AG04449 (cell line): ENCODE measurements at regions not wholly inside any gene's neighbourhood (a gene's known extent, or its start where the extent isn't known, plus 50 kb on each side); places are given as distances from the start of the nearest gene placed in this dataset.
"Not testable (repeated sequence)": the region's sequence is repeated elsewhere in the genome, so short reads cannot be mapped to it uniquely, and the experiment has no call there.

ENCODE experiments used
- CTCF ChIA-PET: fragments of 350-600 bp; formaldehyde crosslinking; extraction: SDS; loops from one replicate; lab custom pipeline; 2021; ENCODE audit warnings: antibody characterized with exemption; lab: Yijun Ruan, JAX
- POLR2A ChIA-PET: fragments of 400-600, 350-600 bp; formaldehyde crosslinking; extraction: SDS; loops from one replicate; lab custom pipeline; 2020; ENCODE audit warnings: antibody characterized with exemption, inconsistent platforms; lab: Yijun Ruan, JAX
- DNase-seq: peaks from one replicate; pipeline ENCODE4 v3.0.0-alpha.2; 2010; ENCODE audit warnings: low read depth, low spot score
- H3K4me3 ChIP-seq: 2 replicates; pipeline ENCODE4 v1.5.1; 2011; ENCODE audit warnings: low read depth, mild to moderate bottlenecking, control low read depth, low read length
- CTCF ChIP-seq: IDR thresholded peaks from one replicate; pipeline ENCODE4 v1.5.1; 2011; ENCODE audit warnings: mild to moderate bottlenecking, moderate library complexity, low read length, control low read depth, inconsistent platforms; ENCODE audit not compliant: insufficient read depth; ENCODE audit errors: missing control alignments

GRCh38 chr5:145403992-145404391 lies 431.1 kb downstream of the PRELID2 start:
- no peak overlapping the region for H3K4me3 ChIP-seq
- ChIA-PET POLR2A (no interaction called here), CTCF (no interaction called here)
- TF ChIP-seq CTCF, result no peak
- DNase-seq, result no peak

GRCh38 chr5:145396888-145397287 lies 438.3 kb downstream of the PRELID2 start:
- no peak for DNase-seq
- H3K4me3 ChIP-seq, result no peak overlapping the region
- CTCF ChIA-PET, result no interaction called here
- POLR2A ChIA-PET, result no interaction called here
- TF ChIP-seq CTCF, result no peak

- CTCF ChIA-PET, POLR2A ChIA-PET, DNase-seq, H3K4me3 ChIP-seq: not testable (repeated sequence)
Measured at GRCh38 chr5:145395151-145395550, 440.0 kb downstream of the PRELID2 start.

GRCh38 chr5:145393426-145393825 lies 441.7 kb downstream of the PRELID2 start:
- TF ChIP-seq CTCF, result no peak
- CTCF ChIA-PET, result no interaction called here
- no peak for DNase-seq
- POLR2A ChIA-PET, result no interaction called here
- H3K4me3 ChIP-seq, result no peak overlapping the region

GRCh38 chr5:145389047-145389446 lies 446.1 kb downstream of the PRELID2 start:
- ChIA-PET POLR2A (no interaction called here), CTCF (no interaction called here)
- TF ChIP-seq CTCF, result no peak
- DNase-seq, result no peak
- H3K4me3 ChIP-seq, result no peak overlapping the region

- no peak overlapping the region for H3K4me3 ChIP-seq
- no peak for TF ChIP-seq CTCF
- ChIA-PET CTCF (no interaction called here), POLR2A (no interaction called here)
- no peak for DNase-seq
Measured at GRCh38 chr5:145385276-145385675, 449.9 kb downstream of the PRELID2 start.

GRCh38 chr5:145378226-145378625 lies 456.9 kb downstream of the PRELID2 start:
- no peak for TF ChIP-seq CTCF
- H3K4me3 ChIP-seq, result no peak overlapping the region
- ChIA-PET CTCF (no interaction called here), POLR2A (no interaction called here)
- DNase-seq, result no peak
